GM19438 (cell line): ENCODE measurements at regions not wholly inside any gene's neighbourhood (a gene's known extent, or its start where the extent isn't known, plus 50 kb on each side); places are given as distances from the start of the nearest gene placed in this dataset.
"Not testable (repeated sequence)": the region's sequence is repeated elsewhere in the genome, so short reads cannot be mapped to it uniquely, and the experiment has no call there.

ENCODE experiments used
- ATAC-seq: cut with Tn5 transposase; IDR thresholded peaks from one replicate; pipeline ENCODE4 v1.9.1; 2021; ENCODE audit warnings: low read depth; ENCODE audit not compliant: unreplicated experiment

GRCh38 chr18:993560-993959 is 88.9 kb downstream of the ADCYAP1 start:
- no peak for ATAC-seq

DNA sequence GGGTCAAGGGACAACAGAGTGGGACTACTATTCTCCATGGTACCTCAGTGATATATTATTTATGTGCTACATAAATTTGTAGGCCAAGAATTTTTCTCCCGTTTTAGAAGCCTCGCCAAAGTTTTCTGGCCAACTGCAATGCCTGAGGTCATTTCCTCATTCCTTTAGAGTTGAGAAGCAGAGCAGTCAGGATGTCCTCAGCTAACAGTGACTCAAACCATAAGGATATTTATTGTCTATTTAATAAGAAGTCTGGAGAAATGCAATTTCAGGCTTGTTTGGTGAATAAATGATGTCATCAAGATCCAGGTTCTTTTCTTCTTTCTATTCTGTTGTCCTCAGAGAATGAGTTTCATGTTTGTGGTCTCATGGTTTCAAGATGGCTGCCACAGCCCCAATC is 91.0 kb downstream of the ADCYAP1 start:
- ATAC-seq: no peak

- no peak for ATAC-seq
Measured at GRCh38 chr18:997499-997898, 92.8 kb downstream of the ADCYAP1 start.

DNA sequence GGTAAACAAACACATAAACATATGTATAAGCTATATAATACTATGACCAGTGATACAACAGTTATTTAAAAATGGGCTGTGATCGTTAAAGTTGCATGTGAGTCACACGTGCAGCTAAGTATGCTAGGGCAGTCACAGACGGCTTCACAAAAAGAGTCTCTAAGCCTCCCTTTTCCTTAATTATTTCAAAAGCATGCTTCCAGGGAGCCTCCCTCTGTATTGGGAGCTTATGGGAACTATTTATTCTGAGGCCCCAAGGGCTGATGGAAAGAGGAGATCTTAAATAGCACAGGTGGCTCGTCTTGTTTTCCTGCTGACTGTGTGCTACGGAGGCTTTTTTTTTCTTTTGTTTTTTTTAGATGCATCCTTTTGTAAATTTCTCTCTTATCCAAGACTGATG is 94.3 kb downstream of the ADCYAP1 start:
- no peak for ATAC-seq

DNA sequence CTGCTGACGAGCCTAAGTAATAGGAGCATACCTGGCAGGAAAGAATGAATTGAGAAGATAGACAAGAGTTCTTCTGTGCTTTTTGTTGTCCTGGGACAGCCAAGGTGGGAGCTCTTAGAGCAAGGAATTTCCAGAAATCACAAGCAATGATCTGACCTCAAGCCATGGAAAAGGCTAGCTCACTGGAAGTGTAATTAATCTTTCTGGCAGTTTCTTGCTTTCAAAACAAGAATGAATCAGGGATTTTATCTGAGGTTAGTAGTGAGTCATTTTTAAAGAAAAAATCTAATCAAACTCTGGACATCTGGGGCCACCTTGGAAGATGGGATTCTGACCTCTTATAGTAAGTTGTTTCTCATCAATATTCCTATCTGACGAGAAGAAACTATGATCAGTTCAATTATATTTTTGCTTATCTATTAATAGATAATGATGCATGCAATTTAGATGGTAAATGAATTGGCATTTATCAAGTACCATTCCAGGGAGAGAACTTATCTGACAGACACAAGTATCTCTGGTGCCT is 98.0 kb downstream of the ADCYAP1 start:
- ATAC-seq: no peak

DNA sequence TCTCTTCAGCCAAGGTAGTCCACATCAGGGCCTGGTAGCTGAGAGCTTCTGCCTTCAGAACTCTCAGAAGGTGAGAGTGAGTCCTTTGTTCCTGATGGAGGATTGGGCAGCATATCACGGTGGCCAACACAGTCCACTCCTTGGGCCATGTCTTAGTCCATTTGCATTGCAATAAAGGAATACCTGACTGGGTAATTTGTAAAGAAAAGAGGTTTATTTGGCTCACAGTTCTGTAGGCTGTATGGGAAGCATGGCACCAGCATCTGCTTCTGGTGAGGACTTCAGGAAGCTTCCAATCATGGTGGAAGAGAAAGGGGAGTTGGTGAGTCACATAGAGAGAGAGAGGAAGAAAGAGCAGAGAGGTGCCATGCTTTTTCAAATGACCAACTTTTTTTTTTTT is 98.8 kb downstream of the ADCYAP1 start:
- ATAC-seq: no peak

DNA sequence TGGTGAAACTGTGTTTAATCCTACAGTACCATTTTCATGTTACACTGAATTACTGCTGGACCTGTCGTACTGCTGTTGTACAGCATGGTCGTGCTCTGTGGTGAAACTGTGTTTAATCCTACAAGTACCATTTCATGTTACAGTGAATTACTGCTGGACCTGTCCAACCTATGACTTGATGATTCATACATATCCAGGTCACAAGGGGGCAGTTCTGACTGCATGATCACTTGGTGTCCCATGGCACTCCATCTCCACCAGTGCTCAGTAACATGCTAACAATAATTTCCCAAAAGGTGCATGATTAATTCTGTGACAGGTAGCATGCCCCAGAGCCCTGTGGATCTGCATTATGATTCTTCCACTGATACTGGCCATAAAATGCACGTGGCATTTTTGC is 101.6 kb downstream of the ADCYAP1 start:
- ATAC-seq: no peak

- ATAC-seq: no peak
Measured at GRCh38 chr18:1006965-1007364, 102.3 kb downstream of the ADCYAP1 start.

DNA sequence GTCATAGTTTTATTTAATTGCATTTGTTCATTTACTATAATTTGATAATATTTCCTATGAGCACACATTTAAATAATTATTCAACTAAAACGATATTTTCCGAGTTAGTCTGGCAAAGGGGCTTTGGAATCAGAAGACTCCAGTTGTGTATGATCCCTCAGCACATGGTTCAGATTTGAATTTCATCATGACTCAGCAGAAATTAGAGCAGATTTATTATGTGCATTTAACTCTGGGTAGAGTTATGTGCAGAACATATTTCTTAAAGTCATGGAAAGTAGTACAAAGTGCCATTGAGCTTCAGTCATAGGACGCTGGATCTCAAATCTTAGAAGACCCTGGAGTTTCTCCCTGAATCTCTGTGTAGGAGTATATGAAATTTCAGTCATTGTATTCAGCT is 106.7 kb downstream of the ADCYAP1 start:
- no peak for ATAC-seq

- no peak for ATAC-seq
Measured at GRCh38 chr18:1012775-1013174, 108.1 kb downstream of the ADCYAP1 start.

DNA sequence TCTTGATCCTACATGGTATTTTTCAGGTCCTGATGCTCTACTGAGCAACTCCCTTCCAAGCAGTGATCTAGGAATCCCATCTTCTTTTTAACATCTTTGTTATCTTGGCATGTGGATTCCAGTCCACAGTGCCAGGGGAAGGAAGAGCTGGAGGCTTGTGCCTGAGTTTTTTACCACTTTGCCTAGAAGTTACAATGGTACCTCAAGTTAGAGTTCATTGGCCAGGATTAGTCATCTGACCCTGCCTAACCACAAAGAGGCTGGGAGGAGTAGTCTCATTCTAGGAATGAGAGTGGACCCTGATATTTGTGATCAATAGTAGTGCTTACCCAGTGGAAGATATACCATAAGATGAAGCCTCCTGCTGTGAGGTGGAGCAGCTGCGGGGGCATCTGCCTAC is 109.3 kb downstream of the ADCYAP1 start:
- ATAC-seq: no peak

DNA sequence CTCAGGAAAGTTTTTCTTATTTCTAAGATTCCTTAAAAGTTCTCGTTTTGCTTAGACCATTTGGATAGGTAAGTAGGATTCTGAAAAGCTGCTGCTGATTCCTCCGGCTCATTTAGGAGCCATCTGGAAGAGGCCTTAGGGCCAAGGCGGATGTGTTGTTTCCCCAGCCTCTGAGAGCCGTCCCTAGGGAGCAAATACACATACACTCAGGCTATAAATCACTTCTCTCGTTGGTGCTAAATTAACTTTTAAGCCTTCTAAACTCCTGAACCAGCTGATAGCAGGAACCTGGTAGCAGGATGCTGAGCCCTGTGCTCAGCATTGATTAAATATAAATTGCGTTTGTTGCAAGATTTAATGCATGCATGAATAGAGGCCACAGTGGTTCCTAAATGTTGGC is 109.8 kb downstream of the ADCYAP1 start:
- no peak for ATAC-seq

GRCh38 chr18:1014951-1015624 is 110.4 kb downstream of the ADCYAP1 start:
- no peak for ATAC-seq

DNA sequence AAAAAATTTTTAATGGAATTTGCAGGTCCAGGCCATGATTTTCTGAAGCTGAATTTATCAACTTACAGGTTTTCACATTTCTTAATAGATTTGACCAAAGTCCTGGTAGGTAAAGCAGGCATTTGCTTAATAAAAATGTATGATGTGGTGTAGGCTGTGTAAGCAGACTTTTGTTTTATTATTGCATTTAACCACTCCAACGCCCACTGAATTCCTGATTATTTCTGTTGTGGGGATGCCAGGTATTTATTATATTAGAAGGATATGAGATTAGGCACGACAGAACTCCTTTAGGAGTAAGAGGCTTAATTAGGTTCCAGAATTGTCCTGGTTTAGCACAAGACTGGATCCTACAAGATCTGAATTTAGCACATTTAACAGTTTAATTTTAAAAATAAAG is 111.1 kb downstream of the ADCYAP1 start:
- ATAC-seq: no peak

- no peak for ATAC-seq
Measured at GRCh38 chr18:1017227-1018058, 112.8 kb downstream of the ADCYAP1 start.

DNA sequence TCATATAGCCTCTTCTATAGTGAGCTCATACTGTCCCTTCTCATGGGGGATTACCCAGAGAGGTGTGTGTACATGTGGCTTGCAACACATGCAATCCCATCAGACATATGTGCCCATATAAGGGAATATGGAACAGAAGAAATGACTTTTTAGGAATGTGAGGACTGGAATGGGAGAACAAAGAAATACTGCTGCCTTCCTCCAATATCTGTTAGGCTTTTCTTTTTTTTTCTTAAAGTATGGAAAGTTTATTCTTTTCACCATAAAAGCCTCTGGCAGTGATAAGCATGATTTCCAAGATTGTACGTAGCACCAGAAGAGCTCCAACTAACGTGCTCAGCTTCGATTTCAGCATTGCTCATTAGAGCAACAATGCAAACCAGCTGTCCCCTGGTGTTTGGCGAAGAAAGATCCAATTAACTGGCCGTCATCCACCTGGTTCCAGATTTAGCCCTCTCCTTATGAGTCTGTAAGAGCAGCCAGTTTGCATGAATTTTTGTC is 113.6 kb downstream of the ADCYAP1 start:
- ATAC-seq: no peak

- ATAC-seq: no peak
Measured at GRCh38 chr18:1019191-1019590, 114.5 kb downstream of the ADCYAP1 start.

DNA sequence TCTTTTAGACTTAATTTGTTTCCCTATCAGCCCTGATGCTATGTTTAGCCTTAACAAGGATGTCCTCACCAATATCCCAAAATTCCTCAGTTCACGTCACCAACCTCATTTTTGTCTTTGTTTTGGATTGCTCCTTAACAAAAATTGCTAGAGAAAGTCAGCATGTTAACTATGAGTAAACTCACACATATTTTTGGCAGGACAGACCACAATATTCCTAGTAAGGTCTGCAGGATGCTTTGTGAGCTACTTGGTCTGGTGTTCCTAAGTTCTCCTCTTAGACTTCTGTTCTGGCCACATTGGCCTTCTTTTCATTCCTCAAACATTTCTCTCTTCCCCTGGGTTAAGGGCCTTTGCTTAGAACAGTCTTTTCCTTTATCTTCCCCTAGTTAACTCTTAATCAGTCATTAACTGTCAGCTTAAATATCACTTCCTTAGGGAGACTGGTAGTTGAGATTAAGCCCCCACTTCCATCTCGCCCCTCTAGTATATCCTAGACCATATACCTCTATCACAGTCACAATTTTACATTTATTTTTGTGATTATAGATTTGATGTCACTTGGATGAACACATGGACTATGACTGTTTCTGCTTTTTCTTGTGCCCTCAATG is 116.2 kb downstream of the ADCYAP1 start:
- no peak for ATAC-seq

GRCh38 chr18:1026930-1027329 is 122.3 kb downstream of the ADCYAP1 start:
- ATAC-seq: no peak

GRCh38 chr18:1033092-1033491 is 128.4 kb downstream of the ADCYAP1 start:
- not testable (repeated sequence) for ATAC-seq

DNA sequence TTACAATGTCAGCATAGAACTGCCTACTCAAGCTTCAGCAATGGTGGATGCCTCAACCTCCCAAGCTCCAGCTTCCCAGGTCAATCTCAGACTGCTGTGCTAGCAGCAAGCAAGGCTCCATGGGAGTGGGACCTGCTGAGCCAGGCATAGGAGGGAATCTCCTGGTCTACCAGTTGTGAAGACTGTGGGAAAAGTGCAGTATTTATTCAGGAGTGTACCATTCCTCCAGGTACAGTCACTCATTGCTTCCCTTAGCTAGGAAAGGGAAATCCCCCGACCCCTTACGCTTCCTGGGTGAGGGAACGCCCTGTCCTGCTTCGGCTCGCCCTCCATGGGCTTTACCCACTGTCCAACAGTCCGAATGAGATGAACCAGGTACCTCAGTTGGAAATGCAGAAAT is 130.3 kb downstream of the ADCYAP1 start:
- no peak for ATAC-seq
